D721Med (cell line): ENCODE measurements at regions not wholly inside any gene's neighbourhood (a gene's known extent, or its start where the extent isn't known, plus 50 kb on each side); places are given as distances from the start of the nearest gene placed in this dataset.

Experiments
- DNase-seq: peaks from one replicate; pipeline ENCODE4 v3.0.0; 2011; ENCODE audit warnings: low spot score; ENCODE audit not compliant: insufficient read length
- FAIRE-seq: peaks from 2 replicates; lab custom pipeline; 2011; peaks lifted over from hg19 to GRCh38; lab: Jason Lieb, UNC
- CTCF ChIP-seq: IDR thresholded peaks from 2 replicates; pipeline ENCODE4 v1.5.1; 2012; ENCODE audit warnings: mild to moderate bottlenecking, control low read depth; ENCODE audit not compliant: insufficient read depth; ENCODE audit errors: missing control alignments

GRCh38 chr1:201716742-201717135 lies 112.2 kb upstream of the IPO9 start:
- DNase-seq (no peak), FAIRE-seq (no peak)
- TF ChIP-seq CTCF, result no peak

- FAIRE-seq, result no peak
Observed at GRCh38 chr1:201717286-201717685, 111.7 kb upstream of the IPO9 start.

GRCh38 chr1:201718346-201719202 lies 110.4 kb upstream of the IPO9 start:
- FAIRE-seq (no peak), DNase-seq (no peak)
- no peak for TF ChIP-seq CTCF

More at GRCh38 chr1:201717286-201717685, 111.7 kb upstream of the IPO9 start:
- no peak for DNase-seq
- no peak for TF ChIP-seq CTCF

GRCh38 chr1:201719812-201720521 lies 109.0 kb upstream of the IPO9 start:
- DNase-seq, result no peak

GRCh38 chr1:201720522-201720844 lies 108.5 kb upstream of the IPO9 start:
- DNase-seq (no peak), FAIRE-seq (no peak)
- no peak for TF ChIP-seq CTCF

More at GRCh38 chr1:201719812-201720521, 109.0 kb upstream of the IPO9 start:
- no peak for FAIRE-seq
- no peak for TF ChIP-seq CTCF

GRCh38 chr1:201721082-201722049 lies 107.6 kb upstream of the IPO9 start:
- FAIRE-seq (peak; percentile 6), DNase-seq (peak; percentile 76)
- no peak for TF ChIP-seq CTCF
